ENCODE measurements at regions not wholly inside any gene's neighbourhood (a gene's known extent, or its start where the extent isn't known, plus 50 kb on each side); places are given as distances from the start of the nearest gene placed in this dataset.

GRCh38 chr12:114073076-114073475 lies 107.0 kb upstream of the RBM19 start:
- no peaks in the 10 kb centered on the region for H3K9me3 ChIP-seq (ENCODE audit: low read length)
- H3K36me3 ChIP-seq (ENCODE audit: insufficient read depth, low read length) = no peaks in the 10 kb centered on the region
- no peaks in the 10 kb centered on the region for H3K79me2 ChIP-seq (replicated peaks; ENCODE audit: insufficient read depth, low read length)
- H3K4me3 ChIP-seq (ENCODE audit: low read length) = no peak overlapping the region
- no peaks in the 10 kb centered on the region for H3K9me2 ChIP-seq (ENCODE audit: insufficient read depth, low read length)
- no peak overlapping the region for H3K4me2 ChIP-seq (ENCODE audit: low read length)
- no peak overlapping the region for H3K9ac ChIP-seq (ENCODE audit: low read length)
- H3K27me3 ChIP-seq (ENCODE audit: insufficient read depth, low read depth, low read length) = no peaks in the 10 kb centered on the region
- no peaks in the 10 kb centered on the region for H4K20me1 ChIP-seq (ENCODE audit: insufficient read depth)
- H2AFZ ChIP-seq (ENCODE audit: low read depth, low read length) = no peak overlapping the region
- TF ChIP-seq, protein P1, sequence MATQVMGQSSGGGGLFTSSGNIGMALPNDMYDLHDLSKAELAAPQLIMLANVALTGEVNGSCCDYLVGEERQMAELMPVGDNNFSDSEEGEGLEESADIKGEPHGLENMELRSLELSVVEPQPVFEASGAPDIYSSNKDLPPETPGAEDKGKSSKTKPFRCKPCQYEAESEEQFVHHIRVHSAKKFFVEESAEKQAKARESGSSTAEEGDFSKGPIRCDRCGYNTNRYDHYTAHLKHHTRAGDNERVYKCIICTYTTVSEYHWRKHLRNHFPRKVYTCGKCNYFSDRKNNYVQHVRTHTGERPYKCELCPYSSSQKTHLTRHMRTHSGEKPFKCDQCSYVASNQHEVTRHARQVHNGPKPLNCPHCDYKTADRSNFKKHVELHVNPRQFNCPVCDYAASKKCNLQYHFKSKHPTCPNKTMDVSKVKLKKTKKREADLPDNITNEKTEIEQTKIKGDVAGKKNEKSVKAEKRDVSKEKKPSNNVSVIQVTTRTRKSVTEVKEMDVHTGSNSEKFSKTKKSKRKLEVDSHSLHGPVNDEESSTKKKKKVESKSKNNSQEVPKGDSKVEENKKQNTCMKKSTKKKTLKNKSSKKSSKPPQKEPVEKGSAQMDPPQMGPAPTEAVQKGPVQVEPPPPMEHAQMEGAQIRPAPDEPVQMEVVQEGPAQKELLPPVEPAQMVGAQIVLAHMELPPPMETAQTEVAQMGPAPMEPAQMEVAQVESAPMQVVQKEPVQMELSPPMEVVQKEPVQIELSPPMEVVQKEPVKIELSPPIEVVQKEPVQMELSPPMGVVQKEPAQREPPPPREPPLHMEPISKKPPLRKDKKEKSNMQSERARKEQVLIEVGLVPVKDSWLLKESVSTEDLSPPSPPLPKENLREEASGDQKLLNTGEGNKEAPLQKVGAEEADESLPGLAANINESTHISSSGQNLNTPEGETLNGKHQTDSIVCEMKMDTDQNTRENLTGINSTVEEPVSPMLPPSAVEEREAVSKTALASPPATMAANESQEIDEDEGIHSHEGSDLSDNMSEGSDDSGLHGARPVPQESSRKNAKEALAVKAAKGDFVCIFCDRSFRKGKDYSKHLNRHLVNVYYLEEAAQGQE (IDR thresholded peaks at IDR 0.05; ENCODE audit: borderline replicate concordance) = no peak
- TF ChIP-seq TAF1 (IDR thresholded peaks at IDR 0.05; ENCODE audit: low read depth) = no peak
- TF ChIP-seq MXI1 (conservative IDR thresholded peaks at IDR 0.05; ENCODE audit: poor library complexity, severe bottlenecking) = no peak
- no peak for TF ChIP-seq RAD21 (conservative IDR thresholded peaks at IDR 0.05)
- H3F3A ChIP-seq (ENCODE audit: insufficient read depth, low read length, poor library complexity, severe bottlenecking) = no peaks in the 10 kb centered on the region
- H3K27ac ChIP-seq (ENCODE audit: low read length) = no peak overlapping the region

DNA sequence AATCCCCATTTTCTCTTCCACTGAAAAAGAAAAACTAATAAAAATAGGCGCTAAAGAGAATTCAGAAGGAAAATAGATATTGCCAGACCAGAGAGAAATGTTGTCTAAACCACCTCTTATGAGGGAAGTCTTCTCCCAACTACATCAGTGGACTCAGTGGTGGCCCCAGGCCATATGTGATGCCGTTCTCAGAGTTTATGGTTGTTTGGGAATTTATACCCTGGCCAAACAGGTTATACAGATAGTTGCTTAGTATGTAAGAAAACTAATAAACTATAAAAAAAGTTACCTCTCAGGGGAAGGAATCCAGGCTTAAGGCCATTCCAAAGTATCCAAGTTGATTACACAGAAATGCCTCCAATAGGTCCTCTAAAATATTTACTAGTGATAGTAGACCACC lies 103.4 kb upstream of the RBM19 start:
- Histone ChIP-seq H3K9me3 (ENCODE audit: low read length) (no peaks in the 10 kb centered on the region), H3K4me3 (ENCODE audit: low read length) (no peak overlapping the region), H3K9ac (ENCODE audit: low read length) (no peak overlapping the region), H3K79me2 (replicated peaks; ENCODE audit: insufficient read depth, low read length) (no peaks in the 10 kb centered on the region), H3K9me2 (ENCODE audit: insufficient read depth, low read length) (no peaks in the 10 kb centered on the region), H3K36me3 (ENCODE audit: insufficient read depth, low read length) (no peaks in the 10 kb centered on the region), H3F3A (ENCODE audit: insufficient read depth, low read length, poor library complexity, severe bottlenecking) (no peaks in the 10 kb centered on the region), H3K27ac (ENCODE audit: low read length) (no peak overlapping the region), H3K4me2 (ENCODE audit: low read length) (no peak overlapping the region), H4K20me1 (ENCODE audit: insufficient read depth) (no peaks in the 10 kb centered on the region), H2AFZ (ENCODE audit: low read depth, low read length) (no peak overlapping the region), H3K27me3 (ENCODE audit: insufficient read depth, low read depth, low read length) (no peaks in the 10 kb centered on the region)
- TF ChIP-seq, protein P1 (IDR thresholded peaks at IDR 0.05; ENCODE audit: borderline replicate concordance) = no peak
- TF ChIP-seq POLR2AphosphoS5 (IDR thresholded peaks at IDR 0.05) (no peak), TAF1 (IDR thresholded peaks at IDR 0.05; ENCODE audit: low read depth) (no peak), EP300 (conservative IDR thresholded peaks at IDR 0.05; ENCODE audit: poor library complexity, severe bottlenecking) (no peak), CTCF (IDR thresholded peaks at IDR 0.05; ENCODE audit: poor library complexity, severe bottlenecking) (no peak), MXI1 (conservative IDR thresholded peaks at IDR 0.05; ENCODE audit: poor library complexity, severe bottlenecking) (no peak), RAD21 (conservative IDR thresholded peaks at IDR 0.05) (no peak), EZH2 (IDR thresholded peaks at IDR 0.05; ENCODE audit: borderline replicate concordance, insufficient read depth, low read length, poor library complexity, severe bottlenecking) (no peak), SMC3 (conservative IDR thresholded peaks at IDR 0.05; ENCODE audit: poor library complexity) (no peak)

Measured in neural cell (in vitro differentiated cells).